ENCODE measurements at regions not wholly inside any gene's neighbourhood (a gene's known extent, or its start where the extent isn't known, plus 50 kb on each side); places are given as distances from the start of the nearest gene placed in this dataset.

GRCh38 chr7:155207326-155208002 is 90.2 kb upstream of the INSIG1 start:
- DNase-seq (ENCODE audit: low spot score), result no peak
- TF ChIP-seq, protein P1, sequence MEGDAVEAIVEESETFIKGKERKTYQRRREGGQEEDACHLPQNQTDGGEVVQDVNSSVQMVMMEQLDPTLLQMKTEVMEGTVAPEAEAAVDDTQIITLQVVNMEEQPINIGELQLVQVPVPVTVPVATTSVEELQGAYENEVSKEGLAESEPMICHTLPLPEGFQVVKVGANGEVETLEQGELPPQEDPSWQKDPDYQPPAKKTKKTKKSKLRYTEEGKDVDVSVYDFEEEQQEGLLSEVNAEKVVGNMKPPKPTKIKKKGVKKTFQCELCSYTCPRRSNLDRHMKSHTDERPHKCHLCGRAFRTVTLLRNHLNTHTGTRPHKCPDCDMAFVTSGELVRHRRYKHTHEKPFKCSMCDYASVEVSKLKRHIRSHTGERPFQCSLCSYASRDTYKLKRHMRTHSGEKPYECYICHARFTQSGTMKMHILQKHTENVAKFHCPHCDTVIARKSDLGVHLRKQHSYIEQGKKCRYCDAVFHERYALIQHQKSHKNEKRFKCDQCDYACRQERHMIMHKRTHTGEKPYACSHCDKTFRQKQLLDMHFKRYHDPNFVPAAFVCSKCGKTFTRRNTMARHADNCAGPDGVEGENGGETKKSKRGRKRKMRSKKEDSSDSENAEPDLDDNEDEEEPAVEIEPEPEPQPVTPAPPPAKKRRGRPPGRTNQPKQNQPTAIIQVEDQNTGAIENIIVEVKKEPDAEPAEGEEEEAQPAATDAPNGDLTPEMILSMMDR (IDR thresholded peaks at IDR 0.05; ENCODE audit: extremely low read depth, missing control alignments), result no peak

GRCh38 chr7:155208681-155209477 is 88.8 kb upstream of the INSIG1 start:
- no peak for DNase-seq (ENCODE audit: low spot score)

GRCh38 chr7:155209478-155210319 is 88.0 kb upstream of the INSIG1 start:
- DNase-seq (ENCODE audit: low spot score), result no peak

More at GRCh38 chr7:155208681-155209477, 88.8 kb upstream of the INSIG1 start:
- TF ChIP-seq, protein P1 (IDR thresholded peaks at IDR 0.05; ENCODE audit: extremely low read depth, missing control alignments), result no peak

GRCh38 chr7:155210356-155210755 is 87.3 kb upstream of the INSIG1 start:
- TF ChIP-seq, protein P1 (IDR thresholded peaks at IDR 0.05; ENCODE audit: extremely low read depth, missing control alignments), result no peak
- DNase-seq (ENCODE audit: low spot score), result no peak

More at GRCh38 chr7:155209478-155210319, 88.0 kb upstream of the INSIG1 start:
- TF ChIP-seq, protein P1 (IDR thresholded peaks at IDR 0.05; ENCODE audit: extremely low read depth, missing control alignments), result no peak

DNA sequence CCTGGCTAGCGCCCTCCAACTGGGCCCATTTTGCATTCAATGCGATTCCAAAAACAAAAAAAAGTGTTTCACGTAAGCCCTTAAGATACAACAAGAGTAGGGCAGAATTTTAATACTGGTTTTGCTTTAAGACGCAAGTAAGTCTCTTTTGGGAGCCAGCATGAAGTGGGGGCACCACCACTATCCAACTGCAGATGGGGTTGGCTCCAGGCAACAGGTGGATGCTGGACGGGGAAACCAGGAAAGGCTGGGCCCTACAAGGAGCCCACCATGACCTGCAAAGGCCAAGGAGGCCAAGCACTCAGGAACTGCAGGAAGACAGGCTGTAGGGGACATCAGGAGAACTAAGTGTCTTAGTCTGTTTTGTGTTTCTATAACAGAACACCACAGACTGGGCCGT is 86.5 kb upstream of the INSIG1 start:
- TF ChIP-seq, protein P1 (IDR thresholded peaks at IDR 0.05; ENCODE audit: extremely low read depth, missing control alignments), result no peak
- no peak for DNase-seq (ENCODE audit: low spot score)

DNA sequence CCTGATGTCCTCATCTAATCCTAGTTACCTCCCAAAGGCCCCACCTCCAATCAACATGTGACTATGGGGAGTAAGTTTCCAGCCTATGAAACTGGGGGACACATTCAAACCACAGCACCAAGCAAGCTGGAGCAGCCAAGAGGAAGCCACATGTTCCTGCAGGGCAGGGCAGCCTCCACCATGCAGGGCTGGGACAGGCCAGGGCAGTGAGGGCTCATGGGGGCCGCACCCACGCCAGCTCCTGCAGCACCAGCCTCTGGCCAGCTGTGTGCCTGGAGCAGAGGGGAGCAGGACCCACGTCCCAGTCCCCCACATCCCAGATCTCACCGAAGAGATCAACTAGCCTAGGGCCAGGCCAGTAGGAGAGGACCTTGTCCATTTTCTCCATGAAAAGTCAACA is 85.9 kb upstream of the INSIG1 start:
- no peak for DNase-seq (ENCODE audit: low spot score)
- TF ChIP-seq, protein P1 (IDR thresholded peaks at IDR 0.05; ENCODE audit: extremely low read depth, missing control alignments), result no peak

Measured in GM20000 (cell line).